ENCODE measurements at regions not wholly inside any gene's neighbourhood (a gene's known extent, or its start where the extent isn't known, plus 50 kb on each side); places are given as distances from the start of the nearest gene placed in this dataset.
A peak's percentile ranks its signal among the peaks of the same experiment; 100 is the strongest.

- Histone ChIP-seq H3K27me3 (no peaks in the 10 kb centered on the region), H3K4me1 (no peaks in the 10 kb centered on the region), H3K27ac (no peak overlapping the region), H3K36me3 (no peaks in the 10 kb centered on the region), H3K9me3 (peaks cover 0 to 2% (median 0%) of the 10 kb centered on the region in 12 donors), H3K4me3 (no peak overlapping the region)
- intact Hi-C loops (cut with DNase I), result no loop called here
- ATAC-seq (no peak), DNase-seq (no peak)
- TF ChIP-seq, protein P1, sequence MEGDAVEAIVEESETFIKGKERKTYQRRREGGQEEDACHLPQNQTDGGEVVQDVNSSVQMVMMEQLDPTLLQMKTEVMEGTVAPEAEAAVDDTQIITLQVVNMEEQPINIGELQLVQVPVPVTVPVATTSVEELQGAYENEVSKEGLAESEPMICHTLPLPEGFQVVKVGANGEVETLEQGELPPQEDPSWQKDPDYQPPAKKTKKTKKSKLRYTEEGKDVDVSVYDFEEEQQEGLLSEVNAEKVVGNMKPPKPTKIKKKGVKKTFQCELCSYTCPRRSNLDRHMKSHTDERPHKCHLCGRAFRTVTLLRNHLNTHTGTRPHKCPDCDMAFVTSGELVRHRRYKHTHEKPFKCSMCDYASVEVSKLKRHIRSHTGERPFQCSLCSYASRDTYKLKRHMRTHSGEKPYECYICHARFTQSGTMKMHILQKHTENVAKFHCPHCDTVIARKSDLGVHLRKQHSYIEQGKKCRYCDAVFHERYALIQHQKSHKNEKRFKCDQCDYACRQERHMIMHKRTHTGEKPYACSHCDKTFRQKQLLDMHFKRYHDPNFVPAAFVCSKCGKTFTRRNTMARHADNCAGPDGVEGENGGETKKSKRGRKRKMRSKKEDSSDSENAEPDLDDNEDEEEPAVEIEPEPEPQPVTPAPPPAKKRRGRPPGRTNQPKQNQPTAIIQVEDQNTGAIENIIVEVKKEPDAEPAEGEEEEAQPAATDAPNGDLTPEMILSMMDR (IDR thresholded peaks at IDR 0.05), result no peak
- no peak for TF ChIP-seq POLR2A (IDR thresholded peaks at IDR 0.05)
- WGBS, 4 donors, result 32 to 65% (median 59%) methylated on average over 1 of the region's 1 CpG
Observed at GRCh38 chr13:84954636-84955035, 844.6 kb downstream of the SLITRK6 start.

DNA sequence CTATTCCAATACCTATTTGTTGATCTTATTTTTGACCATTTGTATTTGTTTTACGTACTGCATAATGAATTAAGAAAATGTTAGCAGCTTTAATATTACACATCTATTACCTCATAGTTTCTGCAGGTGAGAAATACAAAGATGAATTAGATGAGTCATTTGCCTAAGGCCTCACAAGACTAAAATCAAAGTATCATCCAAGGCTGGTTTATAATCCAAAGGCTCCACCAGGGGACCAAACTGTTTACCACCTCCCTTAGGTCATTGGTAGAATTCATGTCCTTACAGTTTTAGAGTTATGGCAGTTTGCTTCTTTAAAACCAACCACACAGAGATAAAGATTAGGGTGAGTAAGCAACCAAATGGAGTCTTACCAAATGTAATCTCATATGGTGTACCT, 848.1 kb downstream of the SLITRK6 start:
- no peak for ATAC-seq
- no peak for TF ChIP-seq POLR2A (IDR thresholded peaks at IDR 0.05)
- TF ChIP-seq, protein P1 (IDR thresholded peaks at IDR 0.05), result peak in 1 of 12 donors; percentile 6
- H3K27me3 ChIP-seq, result no peaks in the 10 kb centered on the region
- no peaks in the 10 kb centered on the region for H3K4me1 ChIP-seq
- intact Hi-C loops (cut with DNase I), result no loop called here
- no peak for DNase-seq
- H3K36me3 ChIP-seq, result no peaks in the 10 kb centered on the region
- H3K4me3 ChIP-seq, result no peak overlapping the region
- H3K9me3 ChIP-seq, result peaks cover 0 to 3% (median 0%) of the 10 kb centered on the region in 12 donors
- no peak overlapping the region for H3K27ac ChIP-seq
- WGBS, 4 donors, result 87 to 93% (median 93%) methylated on average over 1 of the region's 1 CpG

GRCh38 chr13:84946192-84946591, 853.0 kb downstream of the SLITRK6 start:
- no peak for TF ChIP-seq POLR2A (IDR thresholded peaks at IDR 0.05)
- TF ChIP-seq, protein P1 (IDR thresholded peaks at IDR 0.05), result no peak
- Histone ChIP-seq H3K4me3 (no peak overlapping the region), H3K27me3 (no peaks in the 10 kb centered on the region), H3K4me1 (no peaks in the 10 kb centered on the region), H3K9me3 (peaks cover 0 to 3% (median 0%) of the 10 kb centered on the region in 12 donors), H3K27ac (no peak overlapping the region), H3K36me3 (no peaks in the 10 kb centered on the region)
- DNase-seq, result no peak
- intact Hi-C loops (cut with DNase I), result no loop called here
- WGBS, 4 donors, result 77 to 89% (median 80%) methylated on average over 2 of the region's 2 CpGs
- ATAC-seq, result no peak

GRCh38 chr13:84940798-84941197, 858.4 kb downstream of the SLITRK6 start:
- H3K9me3 ChIP-seq, result no peaks in the 10 kb centered on the region
- ATAC-seq, result no peak
- no peak overlapping the region for H3K4me3 ChIP-seq
- no peak for DNase-seq
- no peaks in the 10 kb centered on the region for H3K36me3 ChIP-seq
- no peaks in the 10 kb centered on the region for H3K4me1 ChIP-seq
- H3K27me3 ChIP-seq, result no peaks in the 10 kb centered on the region
- intact Hi-C loops (cut with DNase I), result no loop called here
- no peak for TF ChIP-seq POLR2A (IDR thresholded peaks at IDR 0.05)
- TF ChIP-seq, protein P1 (IDR thresholded peaks at IDR 0.05), result no peak
- no peak overlapping the region for H3K27ac ChIP-seq
- WGBS, 4 donors, result 75 to 83% (median 77%) methylated on average over 6 of the region's 6 CpGs
